GM21723 (cell line): ENCODE measurements at regions not wholly inside any gene's neighbourhood (a gene's known extent, or its start where the extent isn't known, plus 50 kb on each side); places are given as distances from the start of the nearest gene placed in this dataset.
"Not testable (repeated sequence)": the region's sequence is repeated elsewhere in the genome, so short reads cannot be mapped to it uniquely, and the experiment has no call there.

Experiments used
- ATAC-seq: cut with Tn5 transposase; IDR thresholded peaks from one replicate; pipeline ENCODE4 v1.9.1; 2021; ENCODE audit warnings: mild to moderate bottlenecking, moderate library complexity; ENCODE audit not compliant: unreplicated experiment

GRCh38 chr5:77871946-77872345, 95.8 kb upstream of the TBCA start:
- no peak for ATAC-seq

GRCh38 chr5:77871016-77871415, 94.9 kb upstream of the TBCA start:
- ATAC-seq, result no peak

DNA sequence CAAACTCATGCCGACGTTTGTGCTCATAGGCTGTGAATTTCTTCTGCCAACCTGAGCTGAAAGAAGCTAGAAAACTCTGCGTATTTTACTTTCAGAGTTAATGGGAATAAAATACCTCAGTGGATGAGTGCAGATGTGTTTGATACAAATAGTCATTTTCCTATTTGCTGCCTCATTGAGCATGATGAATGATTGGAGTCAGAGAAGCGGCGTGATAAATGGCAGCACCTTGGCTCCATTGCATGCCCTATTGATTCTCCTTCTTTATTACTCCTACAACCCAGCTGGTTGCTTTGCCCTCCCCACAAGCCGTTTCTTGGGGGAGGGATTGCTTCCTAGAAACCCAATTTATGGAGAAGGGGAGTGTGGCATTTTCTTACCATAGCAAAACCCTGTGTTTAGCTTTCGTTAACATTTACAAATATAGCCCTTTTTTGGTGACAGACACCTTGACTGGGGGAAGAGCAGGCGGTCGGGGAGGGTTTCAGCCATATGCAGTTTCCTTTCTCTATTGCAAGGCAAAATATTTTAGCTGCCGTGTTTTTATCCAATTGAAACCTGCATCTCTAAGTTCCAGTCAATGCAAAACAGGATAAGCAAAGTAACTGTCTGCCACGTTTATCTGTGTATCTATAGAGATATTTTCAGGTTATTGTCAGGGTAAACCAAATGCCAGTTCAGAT, 93.1 kb upstream of the TBCA start:
- no peak for ATAC-seq

GRCh38 chr5:77867914-77868313, 91.8 kb upstream of the TBCA start:
- no peak for ATAC-seq

- no peak for ATAC-seq
These were observed 91.1 kb upstream of the TBCA start for GRCh38 chr5:77867194-77867691.

DNA sequence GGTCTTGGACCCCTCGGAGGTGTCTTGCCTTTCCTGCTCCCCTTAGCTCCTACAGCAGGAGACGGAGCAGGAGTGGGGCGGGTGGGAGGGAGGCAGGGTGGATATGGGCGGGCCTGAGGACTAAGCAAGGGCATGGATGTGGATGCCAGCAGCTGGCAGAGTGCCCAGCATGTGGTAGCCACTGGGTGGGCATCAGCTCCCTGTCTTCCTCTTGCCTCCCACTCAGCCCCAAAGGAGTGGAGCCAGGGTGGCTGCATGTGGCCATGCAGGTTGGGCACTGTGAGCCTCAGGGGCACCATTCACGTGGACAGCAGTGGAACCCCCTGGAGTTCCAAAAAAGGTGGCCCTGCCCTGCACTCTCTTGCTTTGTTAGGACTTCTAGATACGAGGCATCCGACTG, 90.1 kb upstream of the TBCA start:
- no peak for ATAC-seq

DNA sequence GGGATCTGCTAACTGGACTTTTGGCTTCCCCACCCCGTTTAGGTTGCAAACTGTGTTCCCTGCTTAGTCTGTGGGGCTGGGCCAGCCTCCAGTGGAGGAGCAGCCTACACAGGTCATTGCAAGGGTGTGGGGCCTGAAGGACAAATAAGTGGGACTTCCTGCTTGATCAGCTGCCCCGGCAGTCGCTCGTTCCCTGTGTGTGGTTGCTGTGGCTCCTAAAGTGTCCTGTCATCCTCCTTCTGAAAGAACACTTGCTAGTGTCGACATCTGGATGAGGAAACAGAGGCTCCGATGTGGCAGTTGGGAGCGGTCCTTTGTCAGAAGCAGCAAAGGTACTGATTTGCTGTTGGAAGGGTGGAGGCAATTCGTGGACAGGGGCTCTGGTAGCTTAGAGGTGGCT, 88.9 kb upstream of the TBCA start:
- ATAC-seq, result no peak

DNA sequence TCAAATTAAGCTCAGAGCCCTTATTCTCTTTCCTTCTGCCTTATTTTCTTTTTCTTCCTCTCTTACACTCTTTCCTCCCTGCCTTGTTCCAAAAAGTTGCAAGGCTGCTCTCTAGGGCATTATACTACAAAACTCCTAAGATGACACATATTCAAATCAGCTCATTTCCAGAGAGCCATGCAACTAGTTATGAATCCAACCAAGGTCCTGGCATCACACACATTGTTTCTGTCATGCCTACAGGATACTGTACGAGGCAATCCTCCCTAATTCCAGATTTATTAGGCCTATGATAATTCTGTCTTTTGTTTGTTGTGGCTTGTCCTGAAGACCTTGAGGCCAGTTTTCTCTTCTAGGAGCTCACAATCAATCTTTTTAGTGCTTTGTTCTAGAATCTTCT, 87.0 kb upstream of the TBCA start:
- ATAC-seq, result no peak

- no peak for ATAC-seq
These were observed 85.4 kb upstream of the TBCA start for GRCh38 chr5:77861576-77861975.

DNA sequence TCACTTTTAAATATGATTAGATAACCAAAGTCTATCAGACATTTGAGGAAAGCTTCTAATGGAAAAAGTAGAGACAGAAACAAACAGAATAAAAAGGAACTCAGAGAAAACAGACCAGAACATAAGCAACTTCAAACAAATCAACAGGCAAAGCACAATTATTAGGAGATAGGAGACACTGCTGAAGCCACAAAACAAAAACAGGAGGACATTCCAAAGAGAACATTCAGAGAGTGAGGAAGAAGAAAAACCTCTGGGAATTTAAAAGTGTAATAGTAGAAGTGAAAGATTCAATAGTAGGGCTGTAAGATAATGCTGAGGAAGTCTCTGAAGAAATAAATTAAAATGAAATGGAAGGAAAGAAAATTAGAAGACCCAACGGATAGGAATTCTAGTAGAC, 83.2 kb upstream of the TBCA start:
- ATAC-seq, result no peak

DNA sequence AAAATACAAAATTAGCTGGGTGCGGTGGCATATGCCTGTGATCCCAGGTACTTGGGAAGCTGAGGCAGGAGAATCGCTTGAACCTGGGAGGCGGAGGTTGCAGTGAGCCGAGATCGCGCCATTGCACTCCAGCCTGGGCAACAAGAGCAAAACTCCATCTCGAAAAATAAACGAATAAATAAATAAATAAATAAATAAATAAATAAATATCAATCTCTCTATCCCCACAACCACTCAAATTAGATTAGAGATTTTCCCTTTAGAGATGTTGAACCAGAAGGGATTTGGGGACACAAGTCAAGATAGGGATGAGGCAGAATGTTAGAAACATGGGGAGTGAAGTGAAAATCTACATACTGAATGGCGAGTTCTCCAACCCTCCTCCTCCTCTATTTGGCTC, 82.5 kb upstream of the TBCA start:
- ATAC-seq, result not testable (repeated sequence)

DNA sequence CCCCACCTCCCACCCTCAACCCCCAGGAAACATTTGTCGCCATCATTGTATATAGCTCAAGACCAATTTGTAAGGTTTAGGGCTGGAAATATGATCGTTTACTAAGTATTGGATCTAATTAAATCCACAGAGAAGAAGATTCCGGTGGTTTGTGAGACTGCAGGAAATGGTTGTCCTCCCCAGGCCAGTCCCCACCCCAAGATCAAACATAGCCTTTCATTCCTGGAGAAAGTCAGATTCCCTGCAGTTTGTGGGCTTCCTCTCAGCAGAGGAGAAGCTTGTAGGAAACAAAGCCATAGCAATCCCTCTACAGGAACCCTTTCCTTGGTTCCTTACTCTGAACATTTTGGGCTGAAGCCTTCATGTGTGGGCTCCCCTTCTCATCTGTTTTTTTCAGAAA, 79.2 kb upstream of the TBCA start:
- no peak for ATAC-seq

GRCh38 chr5:77853353-77853907, 77.3 kb upstream of the TBCA start:
- peak; percentile 1 for ATAC-seq

GRCh38 chr5:77852514-77853352, 76.6 kb upstream of the TBCA start:
- peak; percentile 81 for ATAC-seq

GRCh38 chr5:77852068-77852513, 76.0 kb upstream of the TBCA start:
- no peak for ATAC-seq

DNA sequence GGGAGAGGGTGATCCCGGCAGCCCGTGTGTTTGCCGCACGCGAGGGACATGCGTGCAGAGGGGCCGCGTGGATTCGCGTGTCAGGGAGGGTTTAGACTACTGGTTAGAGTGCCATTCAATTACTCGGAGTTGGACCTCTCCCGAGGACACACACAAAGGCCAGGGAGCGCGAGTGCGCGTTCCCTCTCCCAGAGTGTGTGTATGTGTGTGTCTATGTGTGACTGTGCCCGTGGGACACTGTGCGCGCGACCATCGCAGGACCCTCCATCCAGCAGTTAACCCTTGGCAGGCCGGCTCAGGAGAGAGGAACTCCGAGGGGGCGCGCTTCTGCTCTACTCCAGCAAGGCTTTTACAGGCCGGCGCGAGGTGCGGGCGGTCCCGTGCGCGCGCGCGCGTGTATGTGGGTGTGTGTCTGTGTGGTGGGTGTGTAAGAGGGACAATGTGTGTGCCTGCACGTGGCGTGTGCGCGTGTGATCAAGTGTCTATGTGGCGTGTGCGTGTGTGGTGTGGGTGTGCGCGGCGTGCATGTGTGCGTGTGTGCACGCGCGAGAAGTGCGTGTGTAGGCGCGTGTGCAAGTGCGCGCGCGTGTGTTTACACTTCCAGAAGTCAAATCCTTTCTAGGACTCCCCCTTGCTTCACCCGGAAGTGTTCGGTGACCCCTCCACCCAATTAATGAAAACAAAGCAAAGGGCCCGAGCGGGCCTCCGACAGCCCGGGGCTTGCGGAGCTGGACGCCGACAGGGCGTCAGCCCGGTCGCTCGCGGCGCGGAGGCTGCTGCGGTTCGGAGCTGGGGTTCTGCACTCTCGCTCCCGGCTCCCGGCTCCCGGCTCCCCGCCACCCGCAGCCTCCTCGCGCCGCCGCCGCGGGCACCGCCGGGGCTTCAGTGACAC, 75.3 kb upstream of the TBCA start:
- ATAC-seq, result no peak

GRCh38 chr5:77850536-77851175, 74.5 kb upstream of the TBCA start:
- no peak for ATAC-seq

GRCh38 chr5:77849308-77849900, 73.3 kb upstream of the TBCA start:
- ATAC-seq, result no peak

- ATAC-seq, result no peak
These were observed 71.7 kb upstream of the TBCA start for GRCh38 chr5:77847814-77848290.

- no peak for ATAC-seq
These were observed 71.0 kb upstream of the TBCA start for GRCh38 chr5:77847129-77847460.
